Hepatocyte (in vitro differentiated cells): ENCODE measurements at regions not wholly inside any gene's neighbourhood (a gene's known extent, or its start where the extent isn't known, plus 50 kb on each side); places are given as distances from the start of the nearest gene placed in this dataset.

Experiments
- CTCF ChIP-seq: fragments of 200-600 bp; sonication (generic); IDR thresholded peaks from 2 replicates; pipeline ENCODE4 v1.5.1; 2016; ENCODE audit warnings: antibody characterized with exemption, mild to moderate bottlenecking; ENCODE audit not compliant: poor library complexity
- EZH2phosphoT487 ChIP-seq: fragments of 200-600 bp; sonication (generic); IDR thresholded peaks from one replicate; pipeline ENCODE4 v1.6.1; 2018; ENCODE audit warnings: antibody characterized with exemption, mild to moderate bottlenecking, low read depth, moderate library complexity; ENCODE audit not compliant: unreplicated experiment, severe bottlenecking

GRCh38 chr4:19227701-19228100, 1024.0 kb upstream of the SLIT2 start:
- TF ChIP-seq CTCF (no peak), EZH2phosphoT487 (no peak)
